ENCODE measurements at regions not wholly inside any gene's neighbourhood (a gene's known extent, or its start where the extent isn't known, plus 50 kb on each side); places are given as distances from the start of the nearest gene placed in this dataset.

DNA sequence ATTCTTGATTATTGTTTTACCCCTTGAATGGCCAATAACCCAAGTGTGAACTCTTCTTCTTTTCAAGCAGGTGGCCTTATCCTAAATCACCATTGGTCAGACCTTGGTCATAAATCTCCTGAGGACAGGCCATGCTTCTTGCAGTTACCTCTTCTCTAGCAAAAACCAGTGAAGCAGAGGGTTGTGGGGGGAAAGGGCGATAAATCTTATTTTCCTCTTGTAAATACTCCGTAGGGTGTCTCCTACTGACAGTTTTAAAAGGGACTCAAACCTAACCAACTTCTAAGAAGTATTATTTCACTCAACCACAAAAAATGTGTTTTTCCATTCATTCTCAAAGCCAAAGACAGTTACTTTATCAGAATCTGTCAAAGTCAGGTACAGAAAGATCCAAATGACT lies 168.1 kb upstream of the RMP24 start:
- TF ChIP-seq TAF1 (IDR thresholded peaks at IDR 0.05; ENCODE audit: low read depth, low read length) (no peak), POLR2AphosphoS5 (IDR thresholded peaks at IDR 0.05; ENCODE audit: low read depth, low read length) (no peak), SPI1 (IDR thresholded peaks at IDR 0.05; ENCODE audit: low read depth, low read length) (no peak), POLR2A (IDR thresholded peaks at IDR 0.05; ENCODE audit: low read depth, low read length) (no peak), POU2F2 (IDR thresholded peaks at IDR 0.05; ENCODE audit: low read depth, low read length) (no peak), PAX5 (IDR thresholded peaks at IDR 0.05; ENCODE audit: insufficient read depth, low read length, severe bottlenecking) (no peak)

Data from GM12891 (cell line).